SK-N-SH treated with all-trans-retinoic acid at 6 μM for 48 hours (cell line): ENCODE measurements at regions not wholly inside any gene's neighbourhood (a gene's known extent, or its start where the extent isn't known, plus 50 kb on each side); places are given as distances from the start of the nearest gene placed in this dataset.

ENCODE experiments used
- CSRNP3 ChIP-seq: fragments of 250-450 bp; sonication (Bioruptor Pico); IDR thresholded peaks from 2 replicates; pipeline ENCODE4 v1.5.1; 2021; ENCODE audit warnings: mild to moderate bottlenecking, moderate library complexity
- ESRRG ChIP-seq: fragments of 250-450 bp; sonication (Bioruptor Pico); IDR thresholded peaks from 2 replicates; pipeline ENCODE4 v1.6.1; 2021; ENCODE audit warnings: mild to moderate bottlenecking
- GLIS3 ChIP-seq: fragments of 250-450 bp; sonication (Bioruptor Pico); IDR thresholded peaks from 2 replicates; pipeline ENCODE4 v1.5.0; 2020; ENCODE audit warnings: mild to moderate bottlenecking, moderate library complexity
- ISL1 ChIP-seq: fragments of 250-450 bp; sonication (Bioruptor Pico); IDR thresholded peaks from 2 replicates; pipeline ENCODE4 v2.1.2; 2022; ENCODE audit warnings: mild to moderate bottlenecking, moderate library complexity
- PATZ1 ChIP-seq: fragments of 250-450 bp; sonication (Bioruptor Pico); IDR thresholded peaks from 2 replicates; pipeline ENCODE4 v1.8.0; 2020; ENCODE audit warnings: mild to moderate bottlenecking, moderate library complexity, borderline replicate concordance
- PPARA ChIP-seq: fragments of 250-450 bp; sonication (Bioruptor Pico); IDR thresholded peaks from 2 replicates; pipeline ENCODE4 v1.5.0; 2020; ENCODE audit warnings: mild to moderate bottlenecking, borderline replicate concordance
- TCF4 ChIP-seq: fragments of 250-450 bp; sonication (Bioruptor Pico); IDR thresholded peaks from 2 replicates; pipeline ENCODE4 v1.8.0; 2021; ENCODE audit warnings: mild to moderate bottlenecking, moderate library complexity, borderline replicate concordance
- TSHZ2 ChIP-seq: fragments of 250-450 bp; sonication (Bioruptor Pico); IDR thresholded peaks from 2 replicates; pipeline ENCODE4 v1.5.0; 2020; ENCODE audit warnings: mild to moderate bottlenecking, moderate library complexity
- ZFP30 ChIP-seq: fragments of 450-650 bp; formaldehyde crosslinking; IDR thresholded peaks from 2 replicates; pipeline ENCODE4 v1.5.0; 2022; ENCODE audit warnings: mild to moderate bottlenecking, moderate library complexity
- ZNF70 ChIP-seq: fragments of 450-650 bp; formaldehyde crosslinking; IDR thresholded peaks from 2 replicates; pipeline ENCODE4 v1.5.0; 2020; ENCODE audit warnings: mild to moderate bottlenecking, moderate library complexity
- ZNF8 ChIP-seq: fragments of 450-650 bp; formaldehyde crosslinking; IDR thresholded peaks from 2 replicates; pipeline ENCODE4 v1.5.0; 2020; ENCODE audit warnings: mild to moderate bottlenecking, moderate library complexity

- TF ChIP-seq PATZ1 (no peak), ISL1 (peak; percentile 87), GLIS3 (no peak), ESRRG (CRISPR knock-in tag) (no peak), ZNF70 (CRISPR knock-in tag) (no peak), PPARA (CRISPR knock-in tag) (no peak), TCF4 (peak; percentile 36; the same call in 1 of the 2 replicates), ZFP30 (no peak), TSHZ2 (no peak; the same call in 1 of the 2 replicates), ZNF8 (CRISPR knock-in tag) (no peak), CSRNP3 (CRISPR knock-in tag) (no peak)
Measured at GRCh38 chr5:91712718-91713117, 329.6 kb upstream of the ARRDC3 start.
